Erythroblast (primary cell): ENCODE measurements at regions not wholly inside any gene's neighbourhood (a gene's known extent, or its start where the extent isn't known, plus 50 kb on each side); places are given as distances from the start of the nearest gene placed in this dataset.

Experiments used
- GATA1 ChIP-seq: IDR thresholded peaks from 2 replicates; pipeline ENCODE4 v1.6.1; 2011; ENCODE audit warnings: low read depth, mild to moderate bottlenecking, control low read depth, low read length, moderate library complexity
- POLR2A ChIP-seq: IDR thresholded peaks from 2 replicates; pipeline ENCODE4 v1.6.1; 2011; ENCODE audit warnings: mild to moderate bottlenecking, low read length

DNA sequence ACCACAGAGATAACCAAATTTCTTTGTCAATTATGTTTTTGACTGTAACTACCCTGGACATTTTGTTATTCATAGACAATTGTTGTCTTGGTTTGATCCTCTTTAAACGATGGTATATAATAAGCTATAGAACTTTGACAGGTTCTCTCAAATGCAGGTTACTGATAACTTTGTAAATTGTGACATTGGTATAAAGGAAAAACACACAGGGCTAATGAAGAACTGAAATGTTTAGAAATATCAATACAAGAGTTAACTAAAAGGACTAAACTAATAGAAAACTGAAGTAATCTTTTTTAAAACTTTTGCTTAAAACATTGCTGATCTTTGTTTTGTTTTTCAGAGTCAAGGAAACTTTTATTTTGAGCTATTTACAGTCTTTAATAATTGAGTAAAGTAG lies 124.8 kb downstream of the TPBG start:
- TF ChIP-seq POLR2A (no peak), GATA1 (no peak)
